ENCODE measurements at regions not wholly inside any gene's neighbourhood (a gene's known extent, or its start where the extent isn't known, plus 50 kb on each side); places are given as distances from the start of the nearest gene placed in this dataset.

DNA sequence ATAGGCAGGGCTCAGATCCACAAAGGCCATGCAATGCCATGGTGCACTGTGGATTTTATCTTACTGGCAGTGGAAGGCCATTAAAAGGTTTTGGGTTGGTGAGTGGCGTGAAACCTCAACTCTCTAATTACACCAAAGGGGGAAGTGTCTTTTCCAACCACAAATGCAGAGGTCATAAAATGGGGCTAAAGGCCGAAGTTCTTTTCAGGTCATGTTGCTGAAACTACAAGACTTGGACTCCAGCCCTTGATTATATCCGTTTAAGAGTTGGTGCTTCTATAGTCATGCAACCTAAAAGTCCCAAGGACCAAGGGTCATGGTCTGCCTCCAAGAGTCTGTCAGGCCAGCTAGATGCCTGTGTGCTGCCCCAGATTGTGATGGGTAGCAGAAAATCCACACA, 434.3 kb downstream of the RAB38 start:
- Histone ChIP-seq H3K9ac (replicated peaks in 1 of 4; ENCODE audit: extremely low read depth in 1 of 4, low read depth in 3 of 4, low read length in 3 of 4) (no peak overlapping the region), H3K79me2 (ENCODE audit: control insufficient read depth in 1 of 2, insufficient read depth in 2 of 2, low read length in 2 of 2) (no peaks in the 10 kb centered on the region), H3K36me3 (ENCODE audit: control insufficient read depth in 2 of 4, insufficient read depth in 4 of 4, low read length in 3 of 4) (no peaks in the 10 kb centered on the region), H4K5ac (ENCODE audit: insufficient read length, low read depth, low read length) (no peak overlapping the region), H3K9me3 (ENCODE audit: insufficient read depth in 2 of 2, low read depth in 1 of 2, low read length in 1 of 2) (no peaks in the 10 kb centered on the region; a peak in 1 of 4 replicates), H2BK15ac (ENCODE audit: low read length) (no peak overlapping the region), H4K8ac (ENCODE audit: extremely low read depth, insufficient read depth, low read length) (no peak overlapping the region), H3K27me3 (replicated peaks in 1 of 4; ENCODE audit: control insufficient read depth in 3 of 4, extremely low read depth in 1 of 4, insufficient read depth in 3 of 4, low read length in 3 of 4) (no peaks in the 10 kb centered on the region), H3K27ac (ENCODE audit: low read depth, low read length) (no peak overlapping the region), H2BK5ac (ENCODE audit: low read depth, low read length) (no peak overlapping the region), H3K23me2 (ENCODE audit: low read depth, low read length) (no peaks in the 10 kb centered on the region), H4K91ac (replicated peaks; ENCODE audit: insufficient read length, low read length) (no peak overlapping the region), H3K4me3 (ENCODE audit: extremely low read depth in 1 of 4, insufficient read depth in 2 of 4, low read depth in 3 of 4, low read length in 4 of 4) (no peak overlapping the region), H2BK120ac (replicated peaks; ENCODE audit: low read depth, low read length) (no peak overlapping the region), H2BK20ac (ENCODE audit: low read length) (no peak overlapping the region), H3K4me1 (replicated peaks in 1 of 4; ENCODE audit: control insufficient read depth in 3 of 4, insufficient read depth in 4 of 4, low read length in 3 of 4) (no peaks in the 10 kb centered on the region), H3K18ac (ENCODE audit: extremely low read depth, low read length) (no peak overlapping the region), H3K4ac (replicated peaks; ENCODE audit: insufficient read length, low read depth, low read length) (no peak overlapping the region), H3K14ac (ENCODE audit: insufficient read length) (no peak overlapping the region), H3K23ac (ENCODE audit: insufficient read length) (no peak overlapping the region), H2AK5ac (ENCODE audit: low read depth, low read length) (no peak overlapping the region), H2AFZ (ENCODE audit: low read length) (no peak overlapping the region), H4K20me1 (replicated peaks in 1 of 2; ENCODE audit: control insufficient read depth in 1 of 2, insufficient read depth in 2 of 2, low read length in 2 of 2) (no peaks in the 10 kb centered on the region), H2BK12ac (ENCODE audit: low read depth, low read length) (no peak overlapping the region), H3K4me2 (ENCODE audit: insufficient read depth in 1 of 2, low read depth in 2 of 2, low read length in 2 of 2) (no peak overlapping the region), H3K56ac (replicated peaks; ENCODE audit: insufficient read length, low read depth, low read length) (no peak overlapping the region), H3K79me1 (ENCODE audit: low read depth, low read length) (no peaks in the 10 kb centered on the region)
- 96% methylated on average over 3 of the region's 3 CpGs; no CpG with 5 or more reads in 1 of the 2 experiments for WGBS, 2 experiments (ENCODE audit: extremely low coverage in 1 of 2, insufficient coverage in 1 of 2, insufficient read length in 1 of 2, insufficient replicate concordance in 2 of 2, low coverage in 1 of 2, low lambda C conversion rate in 2 of 2, missing lambda C conversion rate in 1 of 2)
- ChIA-PET CTCF (ENCODE audit: partially characterized antibody) (interaction anchor here (1.0 to 2.2 kb wide), 5 partner anchors 11 to 281 kb away, joined by 3 to 8 read pairs (median 4); no protein-coding TSS in a partner anchor), POLR2A (ENCODE audit: partially characterized antibody) (no interaction called here)
- FAIRE-seq, result no peak
- no peak for DNase-seq (ENCODE audit: low read depth in 1 of 2, low spot score in 2 of 2)
- TF ChIP-seq FOSL1 (IDR thresholded peaks at IDR 0.05; ENCODE audit: insufficient read depth, low read depth, low read length) (no peak), SP1 (IDR thresholded peaks at IDR 0.05; ENCODE audit: low read depth, low read length) (no peak), MAX (IDR thresholded peaks at IDR 0.05) (no peak)
